GM21447 (cell line): ENCODE measurements at regions not wholly inside any gene's neighbourhood (a gene's known extent, or its start where the extent isn't known, plus 50 kb on each side); places are given as distances from the start of the nearest gene placed in this dataset.
A peak's percentile ranks its signal among the peaks of the same experiment; 100 is the strongest.

Experiments used
- ATAC-seq: cut with Tn5 transposase; IDR thresholded peaks from one replicate; pipeline ENCODE4 v1.9.1; 2021; ENCODE audit not compliant: unreplicated experiment

DNA sequence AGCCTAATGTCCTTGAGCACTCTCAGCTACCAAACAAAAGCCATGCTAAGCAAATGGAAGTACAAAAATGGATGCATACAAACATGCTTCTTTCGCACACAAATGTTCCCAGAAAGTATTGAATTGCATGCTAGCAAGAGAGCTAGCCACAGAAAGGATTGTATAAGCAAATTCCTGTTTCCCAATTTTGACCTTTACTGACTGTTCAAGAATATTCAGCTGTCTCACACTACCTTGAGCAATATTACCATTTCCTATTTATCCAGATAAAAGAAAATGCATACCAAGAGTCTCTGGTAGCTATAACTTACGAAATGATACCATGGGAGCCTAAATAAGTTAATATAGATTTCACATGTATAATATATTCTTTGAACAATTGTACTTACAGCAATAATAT lies 264.6 kb downstream of the TMEM167A start:
- ATAC-seq, result no peak

DNA sequence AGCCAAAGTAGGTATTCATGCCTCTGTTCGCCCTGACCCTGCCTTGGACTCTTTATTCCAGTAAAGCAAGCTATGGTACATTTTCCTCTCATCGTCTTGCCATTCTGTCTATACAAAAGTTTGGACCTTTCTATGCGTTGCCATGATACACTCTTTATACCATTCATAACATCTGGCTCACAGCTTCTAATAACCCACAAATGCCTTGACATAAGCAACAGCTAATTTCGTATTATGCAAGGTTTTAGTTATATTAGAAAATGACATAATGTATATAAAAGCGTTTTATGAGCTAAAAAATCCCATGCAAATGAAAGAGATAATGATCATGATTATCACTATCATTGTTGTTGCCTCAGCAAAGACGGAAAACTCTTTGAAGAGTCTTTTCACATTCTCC lies 265.7 kb downstream of the TMEM167A start:
- no peak for ATAC-seq

DNA sequence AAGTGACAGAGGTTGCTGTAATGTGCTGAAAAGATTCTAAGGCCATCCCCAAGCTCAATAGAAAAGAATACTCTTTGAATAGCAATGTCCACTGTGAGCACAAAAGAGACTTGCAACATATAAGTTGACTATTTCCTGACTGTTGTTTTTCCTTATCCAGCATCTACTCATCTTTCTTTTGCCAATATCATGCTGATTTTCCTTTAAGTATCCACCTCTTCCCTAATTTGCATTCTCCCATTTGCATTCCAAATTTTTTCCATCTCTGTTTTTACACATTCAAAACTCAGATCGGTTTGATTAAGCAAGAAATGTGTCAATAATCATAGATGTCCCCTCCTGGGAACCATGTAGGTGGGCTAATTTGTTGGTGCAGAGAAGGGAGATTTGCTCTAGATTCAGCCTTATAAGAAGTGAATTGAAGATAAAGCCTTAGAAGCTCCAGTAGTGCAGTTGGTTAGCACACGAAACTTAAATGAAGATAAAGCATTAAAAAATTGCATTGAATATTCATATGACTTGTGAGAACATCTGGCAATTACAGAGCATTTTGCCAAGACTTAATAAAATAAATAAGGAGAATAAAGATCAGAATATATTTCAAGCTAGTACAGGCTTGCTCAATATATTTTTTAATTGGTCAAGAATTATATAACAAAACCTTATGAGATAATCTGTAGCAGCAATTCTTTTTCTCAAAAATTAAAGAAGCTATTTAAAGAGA lies 267.6 kb downstream of the TMEM167A start:
- ATAC-seq, result no peak

DNA sequence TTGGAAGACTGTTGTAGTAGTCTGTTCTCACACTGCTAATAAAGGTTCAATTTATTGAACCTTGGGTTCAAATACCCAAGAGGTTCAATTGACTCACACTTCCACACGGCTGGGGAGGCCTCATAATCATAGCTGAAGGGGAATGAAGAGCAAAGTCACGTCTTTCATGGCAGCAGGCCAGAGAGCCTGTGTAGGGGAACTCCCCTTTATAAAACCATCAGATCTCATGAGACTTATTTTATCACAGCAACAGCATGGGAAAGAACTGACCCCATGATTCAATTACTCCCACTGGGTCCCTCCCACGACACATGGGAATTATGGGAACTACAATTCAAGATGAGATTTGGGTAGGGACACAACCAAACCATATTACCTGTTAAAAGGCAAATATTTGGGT lies 268.2 kb downstream of the TMEM167A start:
- no peak for ATAC-seq

DNA sequence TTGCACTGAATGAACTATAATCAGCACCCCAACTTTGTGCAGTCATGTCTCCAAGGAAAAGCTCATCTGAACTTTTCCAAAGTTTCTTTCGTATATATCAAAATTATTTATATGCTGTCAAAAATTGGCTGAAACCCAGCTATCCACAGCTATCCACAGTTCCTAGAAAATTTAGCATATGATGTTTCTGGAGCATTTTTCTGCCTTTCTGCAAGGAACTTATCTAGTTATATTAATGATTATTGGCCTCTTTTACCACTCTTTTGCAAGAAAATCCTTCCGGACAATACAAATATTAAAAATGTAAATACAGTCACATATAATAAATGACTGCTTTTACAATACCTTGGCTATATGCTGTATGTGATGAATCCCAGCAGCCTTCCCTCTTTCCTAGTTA lies 270.2 kb downstream of the TMEM167A start:
- no peak for ATAC-seq

DNA sequence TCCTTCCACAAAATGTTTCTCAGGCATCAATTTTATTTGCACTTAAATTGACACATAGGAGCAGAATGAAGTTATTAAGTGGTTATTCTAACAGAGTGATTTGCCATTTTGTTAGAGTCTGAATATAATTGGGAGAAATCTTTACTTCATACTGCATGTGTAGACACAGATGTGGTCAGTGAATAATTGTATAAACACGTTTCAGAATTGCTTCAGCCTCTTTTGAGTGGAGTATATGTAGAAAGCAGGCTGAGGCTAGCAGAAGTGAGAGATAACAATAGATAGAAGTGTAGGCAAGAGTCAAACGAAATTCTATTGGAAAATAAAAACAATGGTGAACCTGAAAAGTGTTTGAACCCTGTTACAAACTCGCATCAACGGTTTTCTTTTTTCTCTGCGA lies 270.7 kb downstream of the TMEM167A start:
- no peak for ATAC-seq

DNA sequence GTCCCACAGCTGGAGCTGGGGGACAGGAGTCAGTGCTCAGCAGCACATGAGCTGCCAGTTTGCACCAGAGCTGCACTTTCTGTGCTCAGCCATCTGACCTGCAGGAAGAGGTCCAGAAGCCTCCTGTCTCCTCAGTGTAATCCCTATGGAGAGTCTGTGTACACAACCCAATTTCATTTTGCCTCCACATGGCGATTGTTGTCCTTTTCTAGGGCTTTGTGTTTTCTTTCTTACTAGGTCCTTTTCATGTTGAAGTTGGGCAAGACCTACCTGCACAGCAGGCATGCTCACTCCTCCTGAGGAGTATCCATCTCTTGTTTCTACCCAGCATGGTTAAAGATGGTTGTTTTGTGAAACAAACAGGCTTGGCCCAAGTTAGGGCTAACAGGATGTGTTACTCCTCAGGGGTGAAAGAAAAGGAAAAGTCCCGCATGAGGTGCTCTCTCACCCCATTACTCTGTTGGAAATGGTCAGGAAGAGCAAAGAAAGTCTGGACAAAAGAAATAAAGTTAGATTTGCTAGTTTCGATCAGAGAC lies 273.0 kb downstream of the TMEM167A start:
- no peak for ATAC-seq

DNA sequence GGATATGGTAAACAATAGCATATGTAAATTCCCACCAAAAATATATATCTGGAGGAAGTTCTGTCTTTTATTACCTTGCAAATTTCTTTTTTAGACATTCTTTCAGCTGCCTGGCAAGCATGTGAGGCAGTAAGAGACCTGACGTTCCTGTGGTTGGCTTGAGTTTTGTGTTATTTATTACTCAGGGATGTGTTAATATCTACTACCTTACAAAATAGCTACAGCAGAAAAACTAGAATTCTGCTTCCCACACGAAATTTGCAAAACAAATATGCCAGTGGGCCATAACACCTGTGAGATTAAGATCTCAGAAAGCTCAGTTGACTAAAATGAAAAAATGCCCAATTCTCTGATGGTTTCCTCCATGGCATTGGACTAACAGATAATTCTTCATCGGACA lies 274.2 kb downstream of the TMEM167A start:
- peak; percentile 72 for ATAC-seq

DNA sequence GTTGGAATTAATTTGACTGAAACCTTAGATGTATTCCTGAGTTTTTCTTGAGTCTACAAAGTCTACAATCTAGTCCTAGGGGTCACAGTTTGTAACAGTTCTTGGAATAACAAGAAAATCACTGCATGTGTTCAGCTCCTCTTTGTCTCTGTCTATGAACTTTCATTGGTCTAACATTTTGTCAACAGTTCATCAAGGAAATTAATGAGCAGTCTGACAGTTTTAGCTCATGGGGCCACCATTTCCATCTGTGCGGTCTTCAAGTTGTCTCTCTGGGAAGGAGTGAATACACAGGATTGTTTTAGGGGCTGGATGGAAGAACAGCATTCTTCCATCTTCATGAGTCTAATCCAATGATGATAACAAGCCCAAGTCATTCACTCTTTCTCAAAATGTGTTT lies 276.4 kb downstream of the TMEM167A start:
- ATAC-seq, result no peak

DNA sequence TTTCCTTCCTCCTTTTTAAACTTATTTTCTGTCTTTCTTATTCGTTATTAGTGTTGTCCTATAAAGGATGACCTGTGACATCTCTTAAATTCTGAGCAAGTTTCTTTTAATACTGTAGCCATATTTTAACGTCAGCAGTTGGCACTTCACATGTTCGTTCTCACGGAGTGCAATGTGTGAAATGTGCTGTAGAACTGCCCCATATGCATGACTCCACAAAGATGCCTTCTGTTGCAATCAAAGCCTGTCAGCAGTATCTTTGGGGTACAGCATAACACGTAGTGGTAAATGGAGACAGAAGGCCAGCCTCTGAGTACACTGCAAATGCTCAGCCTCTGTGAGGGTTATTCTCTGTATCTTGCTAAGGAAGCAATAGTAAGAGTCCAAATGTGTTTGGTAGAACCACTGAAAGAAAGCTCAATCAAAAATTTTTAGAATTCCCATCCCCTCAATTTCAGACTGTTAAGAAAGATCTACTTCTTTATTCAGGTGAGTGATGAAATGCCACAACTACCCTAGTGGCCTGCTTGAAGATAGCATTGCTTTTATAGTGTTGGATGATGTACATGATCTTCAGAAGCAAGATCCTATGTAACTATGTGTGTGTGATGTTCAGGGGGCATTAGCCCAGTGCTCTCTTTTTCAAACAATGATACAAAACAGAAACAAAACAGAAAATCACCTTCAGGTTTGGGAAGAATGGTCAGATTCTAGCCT lies 277.7 kb downstream of the TMEM167A start:
- ATAC-seq, result no peak

DNA sequence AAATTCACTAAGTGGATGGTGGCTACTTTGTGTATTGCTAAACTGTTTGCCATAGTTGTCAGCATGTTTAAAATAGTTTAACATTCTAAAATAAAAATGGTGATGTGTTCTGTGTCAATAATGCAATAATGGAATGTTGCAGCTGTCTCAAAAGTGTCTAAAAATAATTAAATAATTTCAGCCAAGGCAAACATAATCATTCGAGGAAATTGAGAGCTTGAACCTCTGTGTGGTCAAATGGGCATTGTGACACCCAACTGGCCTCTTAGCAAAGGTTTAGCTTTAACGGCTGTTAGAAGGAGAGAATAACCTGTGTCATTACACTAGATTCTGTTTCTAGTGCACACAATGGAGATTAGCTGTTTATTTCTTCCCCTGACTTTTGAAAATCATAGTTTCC lies 278.5 kb downstream of the TMEM167A start:
- no peak for ATAC-seq

DNA sequence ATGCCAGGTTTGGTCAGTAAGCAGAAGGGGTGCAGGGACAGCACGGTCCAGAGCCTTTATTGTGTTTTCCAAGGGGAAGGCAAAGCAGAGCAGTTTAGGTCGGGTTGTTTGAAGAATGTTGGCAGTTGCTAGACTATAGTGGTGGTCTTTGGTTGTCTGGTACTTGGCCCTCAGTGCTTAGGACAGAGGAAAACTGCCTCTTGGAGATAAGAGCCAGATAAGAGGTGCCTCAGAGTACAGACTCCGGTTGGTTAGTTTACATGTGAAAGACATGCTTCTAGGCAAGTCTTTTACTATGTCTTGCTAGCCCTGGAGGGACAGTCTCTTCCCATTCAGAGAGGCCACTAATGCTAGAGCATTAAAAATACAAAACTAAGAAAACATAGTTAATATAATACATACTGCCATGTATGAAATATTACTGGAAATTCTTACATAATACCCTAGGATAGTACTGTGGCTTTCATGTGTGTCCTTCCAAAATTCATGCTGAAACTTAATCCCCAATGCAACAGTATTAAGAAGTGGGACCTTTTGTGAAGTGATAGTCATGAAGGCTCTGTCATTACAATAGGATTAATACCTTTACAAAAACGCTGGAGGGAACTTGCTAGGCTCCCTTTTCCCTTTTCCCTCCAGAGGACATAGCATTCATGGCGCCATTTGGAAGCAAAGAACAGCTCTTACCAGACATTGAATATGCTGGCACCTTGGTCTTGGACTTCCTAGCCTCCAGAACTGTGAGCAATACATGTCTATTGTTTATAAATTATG lies 280.4 kb downstream of the TMEM167A start:
- ATAC-seq, result no peak

DNA sequence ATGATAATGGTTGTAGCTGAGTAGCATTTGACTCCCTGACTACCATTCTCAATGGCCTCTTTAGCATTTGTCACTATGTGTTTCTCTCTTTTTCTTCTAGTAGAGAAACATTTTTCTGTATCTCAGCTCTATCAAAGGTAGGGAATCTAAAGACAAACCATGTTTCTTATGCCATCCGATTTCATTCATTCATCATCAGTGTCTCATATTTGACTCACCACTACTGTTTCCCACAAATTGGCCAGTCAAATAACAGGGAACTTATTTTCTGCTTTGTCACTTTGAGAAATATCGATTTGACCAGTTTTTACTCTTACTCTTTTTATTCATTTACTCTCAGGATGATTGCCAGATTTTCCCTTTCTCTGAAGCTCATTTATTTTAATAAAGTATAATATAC lies 282.3 kb downstream of the TMEM167A start:
- ATAC-seq, result no peak

DNA sequence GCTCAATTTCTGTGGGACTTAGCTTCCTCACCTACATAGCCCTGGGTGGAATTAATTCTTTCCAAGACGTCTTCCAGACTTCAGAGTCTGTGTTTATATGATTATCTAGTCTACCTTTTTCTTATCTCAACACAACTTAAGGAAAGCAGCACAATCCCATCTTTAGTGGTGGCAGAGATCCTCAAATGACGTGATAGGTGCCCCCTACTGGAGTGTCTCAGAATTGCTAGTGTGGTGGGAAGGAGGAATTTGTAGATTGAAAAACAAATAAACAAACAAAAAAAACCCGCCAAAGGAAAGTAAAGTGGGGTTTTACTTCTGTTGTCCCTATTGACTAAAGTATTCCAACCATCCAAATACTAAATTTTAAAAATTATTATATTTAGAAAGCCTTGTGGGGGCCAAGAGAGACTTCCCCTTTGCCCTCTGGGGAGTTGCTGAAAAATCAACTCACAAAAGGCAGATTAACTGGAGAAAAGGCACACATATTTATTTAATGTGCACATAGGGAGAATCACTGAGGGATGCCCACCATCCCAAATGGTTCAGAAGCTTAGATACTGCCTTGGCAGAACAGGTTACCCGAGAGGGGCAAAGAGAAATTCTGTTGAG lies 283.3 kb downstream of the TMEM167A start:
- ATAC-seq, result no peak

DNA sequence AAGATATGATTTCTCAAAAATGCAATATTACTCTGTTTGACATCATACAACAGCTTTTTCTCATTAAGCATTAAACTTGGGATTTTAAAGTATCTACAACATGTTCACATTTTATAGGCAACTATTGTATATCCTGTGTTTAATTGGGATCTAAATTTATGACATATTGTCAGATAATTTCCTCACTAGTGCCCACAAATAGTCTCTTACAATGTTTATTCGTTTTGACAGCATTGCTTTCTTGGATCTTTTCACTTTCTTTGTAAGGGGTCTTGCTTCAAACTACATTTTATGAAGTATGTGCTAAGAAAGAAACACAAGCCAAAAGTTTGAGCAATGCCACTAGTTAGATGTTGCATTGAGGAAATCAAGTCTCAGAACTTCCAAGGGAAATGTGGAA lies 285.1 kb downstream of the TMEM167A start:
- ATAC-seq, result no peak

DNA sequence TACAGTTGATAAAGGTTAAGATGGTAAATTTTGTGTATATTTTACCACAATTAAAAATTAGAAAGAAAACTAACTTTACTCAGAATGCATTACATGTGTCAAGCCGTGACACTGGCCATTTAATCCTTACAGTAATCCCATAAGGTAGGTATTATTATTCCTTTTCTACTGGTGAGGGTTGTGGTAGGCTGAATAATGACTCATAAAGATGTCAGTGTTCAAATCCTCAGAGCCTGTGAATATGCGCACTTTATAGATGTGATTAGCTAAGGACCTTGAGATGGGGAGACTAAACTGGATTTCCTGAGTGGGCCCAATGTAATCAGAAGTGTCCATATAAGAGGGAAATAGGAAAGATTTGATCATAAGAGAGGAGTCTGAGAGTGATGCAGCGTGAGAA lies 288.1 kb downstream of the TMEM167A start:
- no peak for ATAC-seq

DNA sequence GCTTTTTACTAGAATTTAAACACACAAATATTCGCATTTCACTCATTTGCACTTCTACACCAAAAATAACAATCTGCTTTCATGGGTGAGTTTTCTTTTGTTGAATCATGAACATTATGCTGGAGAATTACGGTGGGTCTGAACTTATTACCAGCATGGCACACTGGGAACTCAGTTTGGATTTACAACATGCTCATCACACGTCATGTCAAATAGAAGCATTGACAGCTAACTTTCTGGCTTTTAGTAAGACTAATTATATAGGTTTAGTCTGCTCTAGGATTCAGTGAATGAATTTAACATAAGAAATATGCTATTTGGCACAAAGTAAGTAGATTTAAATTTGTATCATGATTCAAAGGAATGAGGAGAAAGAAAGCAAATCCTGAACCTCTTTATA lies 290.4 kb downstream of the TMEM167A start:
- no peak for ATAC-seq

DNA sequence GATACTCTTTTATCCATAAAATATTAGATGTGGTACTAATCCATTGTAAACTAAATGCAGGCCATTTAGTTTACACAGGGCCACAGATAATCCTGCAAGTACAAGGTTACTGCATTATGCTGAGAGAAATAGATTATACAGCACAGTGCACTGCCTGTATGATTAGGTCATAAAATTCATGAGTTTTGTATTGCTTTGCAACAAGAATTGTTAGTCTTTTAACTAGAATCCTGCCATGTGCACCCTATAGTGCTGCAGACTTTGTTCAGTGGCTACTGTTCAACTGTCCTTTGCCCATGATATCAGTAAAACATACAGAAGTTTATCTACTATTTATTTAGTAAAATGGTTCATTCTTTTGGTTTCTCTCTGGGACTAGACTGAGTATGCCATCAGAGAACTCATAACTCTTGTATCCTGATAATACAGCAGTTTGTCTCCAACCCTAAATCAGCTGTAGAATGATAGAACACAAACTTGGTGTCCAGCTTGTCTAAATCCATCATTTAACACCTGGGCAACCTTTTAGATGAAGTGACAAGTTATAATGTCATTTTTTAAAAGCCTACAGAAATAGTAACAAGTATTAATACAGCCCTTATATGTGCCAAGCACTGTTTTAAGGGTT lies 291.2 kb downstream of the TMEM167A start:
- ATAC-seq, result no peak

DNA sequence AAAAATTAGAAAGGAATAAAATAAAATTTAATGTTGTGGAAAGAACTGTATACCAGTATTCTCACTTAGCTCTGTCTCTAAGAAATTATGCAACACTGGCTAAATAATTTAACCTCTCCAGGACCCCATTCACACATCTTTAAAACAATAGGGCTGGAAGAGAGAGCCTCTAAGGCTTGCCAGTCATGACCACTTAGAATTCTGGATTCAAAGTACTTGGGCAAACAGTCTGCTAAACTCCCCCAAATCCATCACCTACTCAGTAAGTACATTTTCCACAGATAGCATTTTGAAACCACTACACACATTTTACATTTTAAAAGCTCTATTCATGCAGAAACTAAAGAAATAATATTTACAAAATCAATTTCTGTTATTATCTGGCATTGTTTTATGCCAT lies 291.7 kb downstream of the TMEM167A start:
- ATAC-seq, result no peak

DNA sequence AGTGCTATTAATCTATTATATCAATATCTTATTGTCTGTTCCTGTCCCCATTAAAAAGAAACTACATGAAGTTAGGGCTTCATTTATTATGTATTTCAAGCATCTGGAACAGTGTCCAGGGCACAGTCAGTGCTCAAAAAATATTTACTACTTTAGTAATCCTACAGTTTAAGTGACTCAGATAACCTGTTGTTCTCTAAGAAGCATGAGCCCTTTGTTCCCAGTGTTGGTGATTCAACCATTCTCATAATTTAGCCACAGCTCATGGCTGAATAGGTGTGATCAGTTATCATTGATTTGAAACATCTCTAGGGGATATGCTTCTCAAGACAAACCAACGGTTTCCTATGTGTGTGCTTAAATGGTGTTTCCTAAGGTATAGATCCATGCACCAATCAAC lies 292.7 kb downstream of the TMEM167A start:
- no peak for ATAC-seq

DNA sequence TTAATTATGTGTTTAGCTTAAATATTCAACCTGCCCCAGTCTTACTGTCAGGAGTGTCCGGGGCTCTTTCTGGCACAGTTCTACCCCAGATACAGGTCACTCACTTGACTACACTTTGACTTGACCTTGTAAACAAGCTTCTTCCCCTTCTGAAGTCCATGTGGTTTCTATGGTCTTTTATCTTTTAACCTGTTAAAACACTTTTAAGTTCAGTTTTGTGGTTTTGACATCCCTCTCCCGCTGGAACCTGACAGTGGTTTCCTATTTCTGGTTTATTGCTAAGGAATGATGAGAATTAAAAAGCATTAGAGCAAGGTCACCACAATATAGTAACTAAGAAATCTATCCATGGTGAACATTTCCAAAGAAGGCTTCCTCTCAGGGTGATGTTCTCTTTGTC lies 300.1 kb downstream of the TMEM167A start:
- ATAC-seq, result no peak
